Panc1 (cell line): ENCODE measurements at regions not wholly inside any gene's neighbourhood (a gene's known extent, or its start where the extent isn't known, plus 50 kb on each side); places are given as distances from the start of the nearest gene placed in this dataset.

Source experiments
- CTCF ChIP-seq: fragments of 450-650 bp; IDR thresholded peaks from 2 replicates; pipeline ENCODE4 v1.5.1; 2017; ENCODE audit warnings: mild to moderate bottlenecking
- POLR2AphosphoS5 ChIP-seq: IDR thresholded peaks from 2 replicates; pipeline ENCODE4 v1.6.1; 2012; ENCODE audit warnings: mild to moderate bottlenecking, low read depth, low read length, moderate library complexity
- SIN3A ChIP-seq: IDR thresholded peaks from 2 replicates; pipeline ENCODE4 v1.6.1; 2012; ENCODE audit warnings: low read depth, mild to moderate bottlenecking, low read length, moderate library complexity, borderline replicate concordance; ENCODE audit not compliant: insufficient read depth
- TCF7L2 ChIP-seq: IDR thresholded peaks from 2 replicates; pipeline ENCODE4 v1.6.1; 2011; ENCODE audit warnings: mild to moderate bottlenecking, low read depth, low read length, inconsistent platforms

GRCh38 chr1:29713857-29714256, 477.5 kb downstream of the PTPRU start:
- TF ChIP-seq CTCF (peak; percentile 41; the same call in 1 of the 2 replicates), POLR2AphosphoS5 (no peak), TCF7L2 (no peak), SIN3A (no peak)
